IMR-90 (cell line): ENCODE measurements at regions not wholly inside any gene's neighbourhood (a gene's known extent, or its start where the extent isn't known, plus 50 kb on each side); places are given as distances from the start of the nearest gene placed in this dataset.

ENCODE experiments used
- ATAC-seq: fragments of 200-7000 bp; cut with Tn5 transposase; 2 replicates; pipeline ENCODE4 v1.9.1; 2020; ENCODE audit warnings: low read depth, mild to moderate bottlenecking, moderate library complexity
- BruUV-seq: library from RNA; stranded (reverse); fragments of 400-500 nt; replicated peaks from 2 replicates; lab custom pipeline; 2021; lab: Mats Ljungman, UMichigan
- CTCF ChIA-PET: fragments of 300-600 bp; formaldehyde crosslinking; extraction: SDS; loops from one replicate; lab custom pipeline; 2021; ENCODE audit warnings: antibody characterized with exemption; lab: Yijun Ruan, JAX
- POLR2A ChIA-PET: fragments of 300-600 bp; sonication (Branson Sonifier 250); formaldehyde crosslinking; loops from one replicate; lab custom pipeline; 2022; ENCODE audit warnings: antibody characterized with exemption; ENCODE audit not compliant: unreplicated experiment; lab: Charles Lee
- DNase-seq: peaks from one replicate; pipeline ENCODE4 v3.0.0; 2013
- H2AFZ ChIP-seq: replicated peaks from 2 replicates; pipeline ENCODE3; 2013; ENCODE audit warnings: low read length, mild to moderate bottlenecking; ENCODE audit not compliant: poor library complexity
- H2AK5ac ChIP-seq: 2 replicates; pipeline ENCODE4 v1.6.1; 2013; ENCODE audit warnings: low read depth, low read length, inconsistent platforms
- H2AK9ac ChIP-seq: replicated peaks from 2 replicates; pipeline ENCODE3; 2013; ENCODE audit warnings: mild to moderate bottlenecking, low read depth, low read length, moderate library complexity; ENCODE audit not compliant: poor library complexity
- H2BK120ac ChIP-seq: 2 replicates; pipeline ENCODE4 v1.6.1; 2013; ENCODE audit warnings: low read depth, low read length, inconsistent platforms
- H2BK15ac ChIP-seq: 3 replicates; pipeline ENCODE4 v1.6.1; 2013; ENCODE audit warnings: low read depth, low read length, inconsistent platforms
- H2BK20ac ChIP-seq: 2 replicates; pipeline ENCODE4 v1.6.1; 2013; ENCODE audit warnings: low read depth, mild to moderate bottlenecking, inconsistent platforms, low read length, moderate library complexity
- H2BK5ac ChIP-seq: 2 replicates; pipeline ENCODE4 v1.6.1; 2013; ENCODE audit warnings: mild to moderate bottlenecking, low read depth, low read length, inconsistent platforms; ENCODE audit not compliant: poor library complexity, severe bottlenecking
- H3K14ac ChIP-seq: replicated peaks from 2 replicates; pipeline ENCODE4 v1.6.1; 2013; ENCODE audit warnings: low read depth, low read length, inconsistent platforms
- H3K18ac ChIP-seq: 2 replicates; pipeline ENCODE4 v1.6.1; 2013; ENCODE audit warnings: low read depth, low read length, control low read depth
- H3K23ac ChIP-seq: 2 replicates; pipeline ENCODE4 v1.6.1; 2013; ENCODE audit warnings: low read depth, low read length, inconsistent platforms
- H3K27ac ChIP-seq: 2 replicates; pipeline ENCODE4 v1.5.1; 2013; ENCODE audit warnings: mild to moderate bottlenecking, control low read depth, low read length; ENCODE audit not compliant: insufficient read depth
- H3K27me3 ChIP-seq: 2 replicates; pipeline ENCODE4 v1.6.1; 2013; ENCODE audit warnings: low read length; ENCODE audit not compliant: control insufficient read depth, insufficient read depth
- H3K36me3 ChIP-seq: 2 replicates; pipeline ENCODE4 v1.6.1; 2013; ENCODE audit warnings: low read length, mixed read lengths; ENCODE audit not compliant: control insufficient read depth, insufficient read depth
- H3K4ac ChIP-seq: 2 replicates; pipeline ENCODE4 v1.6.1; 2013; ENCODE audit warnings: low read depth, low read length, inconsistent platforms
- H3K4me1 ChIP-seq: 2 replicates; pipeline ENCODE4 v1.6.1; 2013; ENCODE audit warnings: low read length, mixed read lengths; ENCODE audit not compliant: control insufficient read depth, insufficient read depth
- H3K4me2 ChIP-seq: 2 replicates; pipeline ENCODE4 v1.6.1; 2013; ENCODE audit warnings: low read depth, mild to moderate bottlenecking, control low read depth, low read length, moderate library complexity
- H3K4me3 ChIP-seq: 2 replicates; pipeline ENCODE4 v1.5.1; 2013; ENCODE audit warnings: low read depth, mild to moderate bottlenecking, control low read depth, low read length, moderate library complexity; ENCODE audit not compliant: insufficient read depth
- H3K56ac ChIP-seq: 2 replicates; pipeline ENCODE4 v1.6.1; 2013; ENCODE audit warnings: low read length, inconsistent platforms; ENCODE audit not compliant: insufficient read depth; ENCODE audit errors: extremely low read depth
- H3K79me1 ChIP-seq, 2 experiments: 2 replicates each; pipeline ENCODE4 v1.6.1; 2013; ENCODE audit warnings: low read length in 2 of 2, inconsistent platforms in 1 of 2, low read depth in 1 of 2
- H3K9ac ChIP-seq: 2 replicates; pipeline ENCODE4 v1.6.1; 2013; ENCODE audit warnings: low read depth, low read length, control low read depth
- H3K9me1 ChIP-seq: 2 replicates; pipeline ENCODE4 v1.6.1; 2013; ENCODE audit warnings: low read length, inconsistent platforms; ENCODE audit not compliant: insufficient read depth
- H3K9me3 ChIP-seq: 2 replicates; pipeline ENCODE4 v1.6.1; 2013; ENCODE audit warnings: low read length; ENCODE audit not compliant: control insufficient read depth, insufficient read depth
- H4K20me1 ChIP-seq: 2 replicates; pipeline ENCODE4 v1.6.1; 2013; ENCODE audit warnings: low read length, inconsistent platforms; ENCODE audit not compliant: insufficient read depth
- H4K5ac ChIP-seq: 2 replicates; pipeline ENCODE4 v1.6.1; 2013; ENCODE audit warnings: mild to moderate bottlenecking, low read depth, low read length, control low read depth
- H4K8ac ChIP-seq, 2 experiments: 2 replicates each; pipeline ENCODE4 v1.6.1; 2013; ENCODE audit warnings: low read depth in 2 of 2, low read length in 2 of 2, control low read depth in 1 of 2, inconsistent platforms in 1 of 2
- H4K91ac ChIP-seq: 2 replicates; pipeline ENCODE4 v1.6.1; 2013; ENCODE audit warnings: low read depth, low read length, inconsistent platforms; ENCODE audit not compliant: insufficient read depth
- CEBPB ChIP-seq: IDR thresholded peaks from 2 replicates; pipeline ENCODE4 v1.6.1; 2012; ENCODE audit warnings: low read depth, low read length, improper control_type of control experiment
- MAZ ChIP-seq: IDR thresholded peaks from 2 replicates; pipeline ENCODE4 v1.6.1; 2012; ENCODE audit warnings: low read depth, mild to moderate bottlenecking, low read length, improper control_type of control experiment, moderate library complexity, borderline replicate concordance
- POLR2A ChIP-seq: IDR thresholded peaks from 2 replicates; pipeline ENCODE4 v1.6.1; 2012; ENCODE audit warnings: mild to moderate bottlenecking, low read depth, low read length
- RAD21 ChIP-seq: IDR thresholded peaks from 2 replicates; pipeline ENCODE4 v1.6.1; 2012; ENCODE audit warnings: low read length, improper control_type of control experiment
- WGBS, 2 experiments: methylation state at CpG; one replicate each; pipeline versions ENCODE4 v1.1.5 to v1.1.7; 2013; ENCODE audit warnings: missing lambda C conversion rate in 2 of 2; ENCODE audit not compliant: insufficient read length in 1 of 2; ENCODE audit errors: extremely low coverage in 2 of 2; 5-methylcytosine and 5-hydroxymethylcytosine counted together
- dilution Hi-C: fragments of 300-500 bp; cut with HindIII; formaldehyde crosslinking; loops from one replicate; pipeline ENCODE4 v1.14.3; 2018; ENCODE audit warnings: low sequenced_read_pairs; ENCODE audit not compliant: unreplicated experiment
- in situ Hi-C: fragments of 300-500 bp; cut with MboI; formaldehyde crosslinking; loops from 3 replicates; pipeline ENCODE4 v1.14.3; 2019; ENCODE audit warnings: low sequenced_read_pairs, inconsistent platforms, mixed read lengths
- intact Hi-C: fragments of 100-400 bp; cut with micrococcal nuclease; formaldehyde crosslinking; loops from 2 replicates; pipeline ENCODE4 v1.10.0; 2022

DNA sequence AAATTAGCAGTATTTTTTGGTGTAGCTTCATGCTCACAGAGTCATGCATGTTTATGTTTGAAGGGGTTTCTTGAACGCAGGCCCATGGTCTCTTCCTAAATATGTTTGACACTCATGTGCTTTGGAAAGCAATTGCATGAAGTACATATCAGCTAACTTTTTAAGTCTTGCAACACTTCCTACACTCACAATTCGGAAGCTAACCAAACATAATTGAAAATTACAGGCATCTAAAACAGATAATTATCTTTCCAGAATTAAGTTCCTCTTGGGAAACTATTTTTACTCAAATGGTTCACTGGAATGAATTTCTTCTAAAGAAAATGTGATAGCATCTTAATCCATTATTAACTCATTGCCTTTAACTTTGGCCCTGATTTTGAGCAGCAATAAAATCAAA lies 438.9 kb downstream of the RAP2B start:
- no peaks in the 10 kb centered on the region for H3K79me1 ChIP-seq
- no peak overlapping the region for H4K91ac ChIP-seq
- 0 out of 2 replicates have a peak, but pooled peaks cover 2% of the 10 kb centered on the region for H3K4me1 ChIP-seq
- H3K27ac ChIP-seq = no peak overlapping the region
- no peak overlapping the region for H3K56ac ChIP-seq
- no peak overlapping the region for H3K18ac ChIP-seq
- dilution Hi-C loops (no loop called here), in situ Hi-C loops (no loop called here), intact Hi-C loops (no loop called here)
- peaks cover 37% of the 10 kb centered on the region for H3K27me3 ChIP-seq
- no peak overlapping the region for H3K4me2 ChIP-seq
- no peak overlapping the region for H4K8ac ChIP-seq
- ATAC-seq (no peak), DNase-seq (no peak)
- H4K20me1 ChIP-seq = 0 out of 2 replicates have a peak, but pooled peaks cover 3% of the 10 kb centered on the region
- no peak overlapping the region for H3K9ac ChIP-seq
- no peak overlapping the region for H2AK5ac ChIP-seq
- WGBS, 2 experiments = no CpG with 5 or more reads among the region's 2 CpGs
- TF ChIP-seq MAZ = no peak
- no peak for TF ChIP-seq RAD21
- TF ChIP-seq CEBPB = no peak
- TF ChIP-seq POLR2A = no peak
- H3K23ac ChIP-seq = no peak overlapping the region
- no peak overlapping the region for H3K14ac ChIP-seq
- H3K4ac ChIP-seq = no peak overlapping the region
- BruUV-seq = no TSS peak
- no peak overlapping the region for H3K4me3 ChIP-seq
- no peak overlapping the region for H2AK9ac ChIP-seq
- ChIA-PET CTCF (no interaction called here), POLR2A (no interaction called here)
- H2BK120ac ChIP-seq = no peak overlapping the region
- no peaks in the 10 kb centered on the region; the same call in 1 of the 2 replicates for H3K9me1 ChIP-seq
- no peak overlapping the region for H4K5ac ChIP-seq
- no peaks in the 10 kb centered on the region for H3K36me3 ChIP-seq
- no peak overlapping the region for H2BK5ac ChIP-seq
- no peak overlapping the region for H2BK15ac ChIP-seq
- no peak overlapping the region for H2BK20ac ChIP-seq
- no peaks in the 10 kb centered on the region for H3K9me3 ChIP-seq
- no peak overlapping the region for H2AFZ ChIP-seq
